Thyroid gland (tissue), 4 donors: ENCODE measurements at regions not wholly inside any gene's neighbourhood (a gene's known extent, or its start where the extent isn't known, plus 50 kb on each side); places are given as distances from the start of the nearest gene placed in this dataset.

Experiments
- CTCF ChIP-seq, 6 experiments: fragments of 200-600 bp in 3 of 6; fragments of 450-650 bp in 3 of 6; sonication (generic) in 3 of 6; IDR thresholded peaks; one replicate each; pipeline ENCODE4 v1.5.1; 2016 to 2019; ENCODE audit warnings: antibody characterized with exemption in 6 of 6, mild to moderate bottlenecking in 2 of 6, inconsistent platforms in 1 of 6, moderate library complexity in 1 of 6
- POLR2A ChIP-seq, 2 donors: fragments of 450-650 bp; IDR thresholded peaks; one replicate each; pipeline ENCODE4 v1.6.1; 2017; ENCODE audit warnings: antibody characterized with exemption in 2 of 2, mild to moderate bottlenecking in 2 of 2, moderate library complexity in 1 of 2

- TF ChIP-seq CTCF (IDR thresholded peaks at IDR 0.05) (no peak), POLR2A (IDR thresholded peaks at IDR 0.05) (no peak)
These were observed 463.3 kb upstream of the PODXL start for GRCh38 chr7:132019703-132020102.
